OCI-LY1 (cell line): ENCODE measurements at regions not wholly inside any gene's neighbourhood (a gene's known extent, or its start where the extent isn't known, plus 50 kb on each side); places are given as distances from the start of the nearest gene placed in this dataset.
"Not testable (repeated sequence)": the region's sequence is repeated elsewhere in the genome, so short reads cannot be mapped to it uniquely, and the experiment has no call there.

Experiments used
- H2AFZ ChIP-seq: fragments of 200-600 bp; sonication (generic), shearing (Covaris generic); 2 replicates; pipeline ENCODE4 v1.6.0; 2014; ENCODE audit warnings: antibody characterized with exemption, mild to moderate bottlenecking, low read length
- H3F3A ChIP-seq: fragments of 200-600 bp; sonication (generic), shearing (Covaris generic); 2 replicates; pipeline ENCODE4 v1.6.0; 2014; ENCODE audit warnings: mild to moderate bottlenecking, antibody characterized with exemption, low read length, moderate library complexity; ENCODE audit not compliant: insufficient read depth
- H3K27ac ChIP-seq: fragments of 200-600 bp; sonication (generic); 2 replicates; pipeline ENCODE4 v1.5.1; 2014; ENCODE audit warnings: low read length, mixed run types, mild to moderate bottlenecking, low read depth; ENCODE audit not compliant: poor library complexity, severe bottlenecking
- H3K27me3 ChIP-seq: fragments of 200-600 bp; sonication (generic); 2 replicates; pipeline ENCODE4 v1.6.0; 2014; ENCODE audit warnings: antibody characterized with exemption, mild to moderate bottlenecking, low read length, moderate library complexity; ENCODE audit not compliant: insufficient read depth
- H3K36me3 ChIP-seq: fragments of 200-600 bp; sonication (generic); 2 replicates; pipeline ENCODE4 v1.6.1; 2014; ENCODE audit warnings: mild to moderate bottlenecking, antibody characterized with exemption, low read length, moderate library complexity, mixed read lengths; ENCODE audit not compliant: insufficient read depth
- H3K4me1 ChIP-seq: fragments of 200-600 bp; sonication (generic); 2 replicates; pipeline ENCODE4 v1.5.1; 2014; ENCODE audit warnings: mild to moderate bottlenecking, low read length, moderate library complexity; ENCODE audit not compliant: insufficient read depth, severe bottlenecking
- H3K4me2 ChIP-seq: fragments of 200-600 bp; sonication (generic), shearing (Covaris generic); 2 replicates; pipeline ENCODE4 v1.6.1; 2014; ENCODE audit warnings: low read length
- H3K4me3 ChIP-seq: fragments of 200-600 bp; sonication (generic); 2 replicates; pipeline ENCODE4 v1.5.1; 2014; ENCODE audit warnings: low read length, low read depth, mild to moderate bottlenecking, mixed read lengths; ENCODE audit not compliant: poor library complexity, severe bottlenecking
- H3K79me2 ChIP-seq: fragments of 200-600 bp; shearing (Covaris generic); 2 replicates; pipeline ENCODE4 v1.6.1; 2016; ENCODE audit warnings: mixed run types, low read length, mixed read lengths; ENCODE audit not compliant: insufficient read depth
- H3K9ac ChIP-seq: fragments of 200-600 bp; sonication (generic), shearing (Covaris generic); 2 replicates; pipeline ENCODE4 v1.6.1; 2014; ENCODE audit warnings: mild to moderate bottlenecking, low read length, mixed read lengths
- H3K9me2 ChIP-seq: fragments of 200-600 bp; sonication (generic), shearing (Covaris generic); 2 replicates; pipeline ENCODE4 v1.6.1; 2014; ENCODE audit warnings: low read depth, mild to moderate bottlenecking, low read length, mixed read lengths
- H3K9me3 ChIP-seq: fragments of 200-600 bp; shearing (Covaris generic); 2 replicates; pipeline ENCODE4 v1.6.1; 2014; ENCODE audit warnings: low read length, mixed read lengths
- H4K20me1 ChIP-seq: fragments of 200-600 bp; sonication (generic), shearing (Covaris generic); 2 replicates; pipeline ENCODE4 v1.6.0; 2016; ENCODE audit warnings: mild to moderate bottlenecking, low read length; ENCODE audit not compliant: insufficient read depth
- EZH2 ChIP-seq: fragments of 200-600 bp; sonication (generic), shearing (Covaris generic); IDR thresholded peaks from 2 replicates; pipeline ENCODE4 v1.8.0; 2017; ENCODE audit warnings: borderline replicate concordance, mixed run types, mild to moderate bottlenecking, antibody characterized with exemption, low read length, moderate library complexity, mixed read lengths
- TF ChIP-seq, protein P1 (sequence below): fragments of 200-600 bp; sonication (generic), shearing (Covaris generic); IDR thresholded peaks from 2 replicates; pipeline ENCODE4 v1.5.1; 2017; ENCODE audit warnings: mild to moderate bottlenecking, antibody characterized with exemption, low read length, moderate library complexity, mixed read lengths

- H3K36me3 ChIP-seq: no peaks in the 10 kb centered on the region
- H3K27me3 ChIP-seq: no peaks in the 10 kb centered on the region
- H3K9ac ChIP-seq: no peak overlapping the region
- H3K4me1 ChIP-seq: no peaks in the 10 kb centered on the region
- no peak overlapping the region for H3K4me3 ChIP-seq
- H3K9me3 ChIP-seq: no peaks in the 10 kb centered on the region
- no peaks in the 10 kb centered on the region for H4K20me1 ChIP-seq
- H3K4me2 ChIP-seq: no peak overlapping the region
- no peaks in the 10 kb centered on the region for H3K79me2 ChIP-seq
- H3K9me2 ChIP-seq: no peaks in the 10 kb centered on the region
- H3F3A ChIP-seq: no peaks in the 10 kb centered on the region
- H2AFZ ChIP-seq: no peak overlapping the region
- no peak for TF ChIP-seq EZH2
- TF ChIP-seq, protein P1, sequence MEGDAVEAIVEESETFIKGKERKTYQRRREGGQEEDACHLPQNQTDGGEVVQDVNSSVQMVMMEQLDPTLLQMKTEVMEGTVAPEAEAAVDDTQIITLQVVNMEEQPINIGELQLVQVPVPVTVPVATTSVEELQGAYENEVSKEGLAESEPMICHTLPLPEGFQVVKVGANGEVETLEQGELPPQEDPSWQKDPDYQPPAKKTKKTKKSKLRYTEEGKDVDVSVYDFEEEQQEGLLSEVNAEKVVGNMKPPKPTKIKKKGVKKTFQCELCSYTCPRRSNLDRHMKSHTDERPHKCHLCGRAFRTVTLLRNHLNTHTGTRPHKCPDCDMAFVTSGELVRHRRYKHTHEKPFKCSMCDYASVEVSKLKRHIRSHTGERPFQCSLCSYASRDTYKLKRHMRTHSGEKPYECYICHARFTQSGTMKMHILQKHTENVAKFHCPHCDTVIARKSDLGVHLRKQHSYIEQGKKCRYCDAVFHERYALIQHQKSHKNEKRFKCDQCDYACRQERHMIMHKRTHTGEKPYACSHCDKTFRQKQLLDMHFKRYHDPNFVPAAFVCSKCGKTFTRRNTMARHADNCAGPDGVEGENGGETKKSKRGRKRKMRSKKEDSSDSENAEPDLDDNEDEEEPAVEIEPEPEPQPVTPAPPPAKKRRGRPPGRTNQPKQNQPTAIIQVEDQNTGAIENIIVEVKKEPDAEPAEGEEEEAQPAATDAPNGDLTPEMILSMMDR: no peak
- no peak overlapping the region for H3K27ac ChIP-seq
These were observed 162.3 kb upstream of the POGK start for GRCh38 chr1:166676981-166677380.

GRCh38 chr1:166679369-166679768 lies 159.9 kb upstream of the POGK start:
- TF ChIP-seq EZH2: no peak
- TF ChIP-seq, protein P1: no peak
- H3K9me3 ChIP-seq: no peaks in the 10 kb centered on the region
- no peaks in the 10 kb centered on the region for H3K79me2 ChIP-seq
- no peaks in the 10 kb centered on the region for H3F3A ChIP-seq
- H3K9ac ChIP-seq: no peak overlapping the region
- H3K4me2 ChIP-seq: no peak overlapping the region
- no peaks in the 10 kb centered on the region for H3K9me2 ChIP-seq
- H3K27ac ChIP-seq: no peak overlapping the region
- no peaks in the 10 kb centered on the region for H3K4me1 ChIP-seq
- no peaks in the 10 kb centered on the region for H4K20me1 ChIP-seq
- H3K4me3 ChIP-seq: no peak overlapping the region
- no peak overlapping the region for H2AFZ ChIP-seq
- H3K27me3 ChIP-seq: no peaks in the 10 kb centered on the region
- H3K36me3 ChIP-seq: no peaks in the 10 kb centered on the region

DNA sequence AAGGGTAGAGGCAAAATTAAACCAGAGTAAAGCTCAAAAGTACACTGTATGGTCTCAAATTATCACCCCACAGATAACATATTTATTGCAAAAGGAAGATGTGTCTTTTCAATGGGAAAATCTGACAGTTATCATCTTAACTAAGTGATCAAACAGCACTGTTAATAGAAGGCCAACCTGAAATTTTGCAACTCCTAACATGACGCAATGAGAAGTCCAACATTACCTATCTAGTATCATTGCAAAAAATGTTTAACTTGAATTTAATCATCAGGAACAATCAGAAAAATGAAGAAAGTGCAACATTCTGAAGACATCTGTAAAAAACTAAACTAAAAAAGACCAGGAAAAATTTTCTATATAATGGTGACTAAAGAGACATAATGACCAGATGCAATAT lies 156.7 kb upstream of the POGK start:
- no peaks in the 10 kb centered on the region for H3K4me1 ChIP-seq
- no peak overlapping the region for H3K4me3 ChIP-seq
- H3K9ac ChIP-seq: no peak overlapping the region
- no peaks in the 10 kb centered on the region for H3K79me2 ChIP-seq
- no peaks in the 10 kb centered on the region for H3K9me2 ChIP-seq
- no peaks in the 10 kb centered on the region for H3K36me3 ChIP-seq
- H3F3A ChIP-seq: no peaks in the 10 kb centered on the region
- H2AFZ ChIP-seq: no peak overlapping the region
- H3K27ac ChIP-seq: no peak overlapping the region
- TF ChIP-seq EZH2: no peak
- TF ChIP-seq, protein P1: no peak
- no peaks in the 10 kb centered on the region for H4K20me1 ChIP-seq
- no peaks in the 10 kb centered on the region for H3K9me3 ChIP-seq
- no peak overlapping the region for H3K4me2 ChIP-seq
- no peaks in the 10 kb centered on the region for H3K27me3 ChIP-seq

- H4K20me1 ChIP-seq, H3K79me2 ChIP-seq, H3K9ac ChIP-seq, H2AFZ ChIP-seq, H3K27ac ChIP-seq, H3K4me3 ChIP-seq, H3K9me2 ChIP-seq, H3K27me3 ChIP-seq, H3K4me1 ChIP-seq, H3K4me2 ChIP-seq, H3K9me3 ChIP-seq, H3K36me3 ChIP-seq, H3F3A ChIP-seq: not testable (repeated sequence)
These were observed 154.6 kb upstream of the POGK start for GRCh38 chr1:166684669-166685068.
